ENCODE measurements at regions not wholly inside any gene's neighbourhood (a gene's known extent, or its start where the extent isn't known, plus 50 kb on each side); places are given as distances from the start of the nearest gene placed in this dataset.

DNA sequence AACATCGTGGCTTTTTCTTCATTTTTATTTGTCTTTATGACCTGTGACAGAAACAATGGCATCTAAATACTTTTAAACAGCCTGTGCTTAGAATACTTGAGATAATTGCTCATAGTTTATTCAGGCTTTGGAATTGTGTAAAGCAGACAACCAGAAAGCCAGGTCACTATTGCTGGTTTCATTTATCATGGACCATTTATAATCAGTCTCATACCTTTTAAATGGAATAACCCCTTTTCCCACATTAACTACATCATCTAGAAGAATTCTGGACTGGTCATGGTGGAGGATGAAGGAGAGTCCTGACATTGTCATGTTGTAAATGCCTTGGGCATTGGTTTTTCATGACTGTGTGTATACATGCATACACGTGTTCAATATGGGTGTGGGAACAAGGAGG is 661.5 kb downstream of the EPM2A start:
- TF ChIP-seq, protein P1, sequence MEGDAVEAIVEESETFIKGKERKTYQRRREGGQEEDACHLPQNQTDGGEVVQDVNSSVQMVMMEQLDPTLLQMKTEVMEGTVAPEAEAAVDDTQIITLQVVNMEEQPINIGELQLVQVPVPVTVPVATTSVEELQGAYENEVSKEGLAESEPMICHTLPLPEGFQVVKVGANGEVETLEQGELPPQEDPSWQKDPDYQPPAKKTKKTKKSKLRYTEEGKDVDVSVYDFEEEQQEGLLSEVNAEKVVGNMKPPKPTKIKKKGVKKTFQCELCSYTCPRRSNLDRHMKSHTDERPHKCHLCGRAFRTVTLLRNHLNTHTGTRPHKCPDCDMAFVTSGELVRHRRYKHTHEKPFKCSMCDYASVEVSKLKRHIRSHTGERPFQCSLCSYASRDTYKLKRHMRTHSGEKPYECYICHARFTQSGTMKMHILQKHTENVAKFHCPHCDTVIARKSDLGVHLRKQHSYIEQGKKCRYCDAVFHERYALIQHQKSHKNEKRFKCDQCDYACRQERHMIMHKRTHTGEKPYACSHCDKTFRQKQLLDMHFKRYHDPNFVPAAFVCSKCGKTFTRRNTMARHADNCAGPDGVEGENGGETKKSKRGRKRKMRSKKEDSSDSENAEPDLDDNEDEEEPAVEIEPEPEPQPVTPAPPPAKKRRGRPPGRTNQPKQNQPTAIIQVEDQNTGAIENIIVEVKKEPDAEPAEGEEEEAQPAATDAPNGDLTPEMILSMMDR (IDR thresholded peaks at IDR 0.05), result no peak
- TF ChIP-seq, protein P2, sequence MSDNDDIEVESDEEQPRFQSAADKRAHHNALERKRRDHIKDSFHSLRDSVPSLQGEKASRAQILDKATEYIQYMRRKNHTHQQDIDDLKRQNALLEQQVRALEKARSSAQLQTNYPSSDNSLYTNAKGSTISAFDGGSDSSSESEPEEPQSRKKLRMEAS (CRISPR knock-in tag; IDR thresholded peaks at IDR 0.05), result no peak
- TF ChIP-seq MXD4 (CRISPR knock-in tag; IDR thresholded peaks at IDR 0.05; ENCODE audit: borderline replicate concordance) (no peak), HMGA2 (CRISPR knock-in tag; IDR thresholded peaks at IDR 0.05) (no peak), JUN (CRISPR knock-in tag; IDR thresholded peaks at IDR 0.05) (no peak)
- TF ChIP-seq, protein P3, sequence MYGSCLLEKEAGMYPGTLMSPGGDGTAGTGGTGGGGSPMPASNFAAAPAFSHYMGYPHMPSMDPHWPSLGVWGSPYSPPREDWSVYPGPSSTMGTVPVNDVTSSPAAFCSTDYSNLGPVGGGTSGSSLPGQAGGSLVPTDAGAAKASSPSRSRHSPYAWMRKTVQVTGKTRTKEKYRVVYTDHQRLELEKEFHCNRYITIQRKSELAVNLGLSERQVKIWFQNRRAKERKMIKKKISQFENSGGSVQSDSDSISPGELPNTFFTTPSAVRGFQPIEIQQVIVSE (CRISPR knock-in tag; IDR thresholded peaks at IDR 0.05; ENCODE audit: borderline replicate concordance), result no peak

All from WTC11 (cell line).